IMR-90 (cell line): ENCODE measurements at regions not wholly inside any gene's neighbourhood (a gene's known extent, or its start where the extent isn't known, plus 50 kb on each side); places are given as distances from the start of the nearest gene placed in this dataset.
"Not testable (repeated sequence)": the region's sequence is repeated elsewhere in the genome, so short reads cannot be mapped to it uniquely, and the experiment has no call there.

Experiments
- ATAC-seq: fragments of 200-7000 bp; cut with Tn5 transposase; 2 replicates; pipeline ENCODE4 v1.9.1; 2020; ENCODE audit warnings: low read depth, mild to moderate bottlenecking, moderate library complexity
- BruUV-seq: library from RNA; stranded (reverse); fragments of 400-500 nt; replicated peaks from 2 replicates; lab custom pipeline; 2021; lab: Mats Ljungman, UMichigan
- CTCF ChIA-PET: fragments of 300-600 bp; formaldehyde crosslinking; extraction: SDS; loops from one replicate; lab custom pipeline; 2021; ENCODE audit warnings: antibody characterized with exemption; lab: Yijun Ruan, JAX
- POLR2A ChIA-PET: fragments of 300-600 bp; sonication (Branson Sonifier 250); formaldehyde crosslinking; loops from one replicate; lab custom pipeline; 2022; ENCODE audit warnings: antibody characterized with exemption; ENCODE audit not compliant: unreplicated experiment; lab: Charles Lee
- DNase-seq: peaks from one replicate; pipeline ENCODE4 v3.0.0; 2013
- H2AFZ ChIP-seq: replicated peaks from 2 replicates; pipeline ENCODE3; 2013; ENCODE audit warnings: low read length, mild to moderate bottlenecking; ENCODE audit not compliant: poor library complexity
- H2AK5ac ChIP-seq: 2 replicates; pipeline ENCODE4 v1.6.1; 2013; ENCODE audit warnings: low read depth, low read length, inconsistent platforms
- H2AK9ac ChIP-seq: replicated peaks from 2 replicates; pipeline ENCODE3; 2013; ENCODE audit warnings: mild to moderate bottlenecking, low read depth, low read length, moderate library complexity; ENCODE audit not compliant: poor library complexity
- H2BK120ac ChIP-seq: 2 replicates; pipeline ENCODE4 v1.6.1; 2013; ENCODE audit warnings: low read depth, low read length, inconsistent platforms
- H2BK15ac ChIP-seq: 3 replicates; pipeline ENCODE4 v1.6.1; 2013; ENCODE audit warnings: low read depth, low read length, inconsistent platforms
- H2BK20ac ChIP-seq: 2 replicates; pipeline ENCODE4 v1.6.1; 2013; ENCODE audit warnings: low read depth, mild to moderate bottlenecking, inconsistent platforms, low read length, moderate library complexity
- H2BK5ac ChIP-seq: 2 replicates; pipeline ENCODE4 v1.6.1; 2013; ENCODE audit warnings: mild to moderate bottlenecking, low read depth, low read length, inconsistent platforms; ENCODE audit not compliant: poor library complexity, severe bottlenecking
- H3K14ac ChIP-seq: replicated peaks from 2 replicates; pipeline ENCODE4 v1.6.1; 2013; ENCODE audit warnings: low read depth, low read length, inconsistent platforms
- H3K18ac ChIP-seq: 2 replicates; pipeline ENCODE4 v1.6.1; 2013; ENCODE audit warnings: low read depth, low read length, control low read depth
- H3K23ac ChIP-seq: 2 replicates; pipeline ENCODE4 v1.6.1; 2013; ENCODE audit warnings: low read depth, low read length, inconsistent platforms
- H3K27ac ChIP-seq: 2 replicates; pipeline ENCODE4 v1.5.1; 2013; ENCODE audit warnings: mild to moderate bottlenecking, control low read depth, low read length; ENCODE audit not compliant: insufficient read depth
- H3K27me3 ChIP-seq: 2 replicates; pipeline ENCODE4 v1.6.1; 2013; ENCODE audit warnings: low read length; ENCODE audit not compliant: control insufficient read depth, insufficient read depth
- H3K36me3 ChIP-seq: 2 replicates; pipeline ENCODE4 v1.6.1; 2013; ENCODE audit warnings: low read length, mixed read lengths; ENCODE audit not compliant: control insufficient read depth, insufficient read depth
- H3K4ac ChIP-seq: 2 replicates; pipeline ENCODE4 v1.6.1; 2013; ENCODE audit warnings: low read depth, low read length, inconsistent platforms
- H3K4me1 ChIP-seq: 2 replicates; pipeline ENCODE4 v1.6.1; 2013; ENCODE audit warnings: low read length, mixed read lengths; ENCODE audit not compliant: control insufficient read depth, insufficient read depth
- H3K4me2 ChIP-seq: 2 replicates; pipeline ENCODE4 v1.6.1; 2013; ENCODE audit warnings: low read depth, mild to moderate bottlenecking, control low read depth, low read length, moderate library complexity
- H3K4me3 ChIP-seq: 2 replicates; pipeline ENCODE4 v1.5.1; 2013; ENCODE audit warnings: low read depth, mild to moderate bottlenecking, control low read depth, low read length, moderate library complexity; ENCODE audit not compliant: insufficient read depth
- H3K56ac ChIP-seq: 2 replicates; pipeline ENCODE4 v1.6.1; 2013; ENCODE audit warnings: low read length, inconsistent platforms; ENCODE audit not compliant: insufficient read depth; ENCODE audit errors: extremely low read depth
- H3K79me1 ChIP-seq, 2 experiments: 2 replicates each; pipeline ENCODE4 v1.6.1; 2013; ENCODE audit warnings: low read length in 2 of 2, inconsistent platforms in 1 of 2, low read depth in 1 of 2
- H3K9ac ChIP-seq: 2 replicates; pipeline ENCODE4 v1.6.1; 2013; ENCODE audit warnings: low read depth, low read length, control low read depth
- H3K9me1 ChIP-seq: 2 replicates; pipeline ENCODE4 v1.6.1; 2013; ENCODE audit warnings: low read length, inconsistent platforms; ENCODE audit not compliant: insufficient read depth
- H3K9me3 ChIP-seq: 2 replicates; pipeline ENCODE4 v1.6.1; 2013; ENCODE audit warnings: low read length; ENCODE audit not compliant: control insufficient read depth, insufficient read depth
- H4K20me1 ChIP-seq: 2 replicates; pipeline ENCODE4 v1.6.1; 2013; ENCODE audit warnings: low read length, inconsistent platforms; ENCODE audit not compliant: insufficient read depth
- H4K5ac ChIP-seq: 2 replicates; pipeline ENCODE4 v1.6.1; 2013; ENCODE audit warnings: mild to moderate bottlenecking, low read depth, low read length, control low read depth
- H4K8ac ChIP-seq, 2 experiments: 2 replicates each; pipeline ENCODE4 v1.6.1; 2013; ENCODE audit warnings: low read depth in 2 of 2, low read length in 2 of 2, control low read depth in 1 of 2, inconsistent platforms in 1 of 2
- H4K91ac ChIP-seq: 2 replicates; pipeline ENCODE4 v1.6.1; 2013; ENCODE audit warnings: low read depth, low read length, inconsistent platforms; ENCODE audit not compliant: insufficient read depth
- WGBS, 2 experiments: methylation state at CpG; one replicate each; pipeline versions ENCODE4 v1.1.5 to v1.1.7; 2013; ENCODE audit warnings: missing lambda C conversion rate in 2 of 2; ENCODE audit not compliant: insufficient read length in 1 of 2; ENCODE audit errors: extremely low coverage in 2 of 2; 5-methylcytosine and 5-hydroxymethylcytosine counted together
- dilution Hi-C: fragments of 300-500 bp; cut with HindIII; formaldehyde crosslinking; loops from one replicate; pipeline ENCODE4 v1.14.3; 2018; ENCODE audit warnings: low sequenced_read_pairs; ENCODE audit not compliant: unreplicated experiment
- in situ Hi-C: fragments of 300-500 bp; cut with MboI; formaldehyde crosslinking; loops from 3 replicates; pipeline ENCODE4 v1.14.3; 2019; ENCODE audit warnings: low sequenced_read_pairs, inconsistent platforms, mixed read lengths
- intact Hi-C: fragments of 100-400 bp; cut with micrococcal nuclease; formaldehyde crosslinking; loops from 2 replicates; pipeline ENCODE4 v1.10.0; 2022

DNA sequence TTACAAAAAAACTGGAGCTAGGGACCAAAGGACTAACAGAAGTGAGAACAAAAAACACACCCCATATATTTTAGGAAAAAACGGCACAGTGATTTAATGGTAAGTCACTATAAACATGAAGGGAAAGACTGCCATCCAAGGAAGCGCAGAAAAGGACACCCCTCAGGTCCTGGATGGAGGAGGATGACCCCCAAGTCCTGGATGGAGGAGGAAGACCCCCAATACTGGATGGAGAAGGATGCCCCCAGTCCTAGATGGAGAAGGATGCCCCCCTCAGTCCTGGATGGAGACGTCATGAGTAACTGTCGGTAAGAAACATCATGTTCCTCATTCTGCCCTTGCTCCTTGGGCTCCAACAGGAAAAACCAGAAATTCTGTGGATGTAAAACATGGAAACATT is 89.9 kb downstream of the POTEG start:
- H3K27me3 ChIP-seq, H2BK20ac ChIP-seq, H3K79me1 ChIP-seq, H3K36me3 ChIP-seq, ATAC-seq, H4K8ac ChIP-seq, H4K5ac ChIP-seq, in situ Hi-C loops, H3K18ac ChIP-seq, H2AFZ ChIP-seq, H2BK5ac ChIP-seq, H3K4ac ChIP-seq, H2BK15ac ChIP-seq, H3K9ac ChIP-seq, H3K56ac ChIP-seq, H2AK5ac ChIP-seq, dilution Hi-C loops, CTCF ChIA-PET, BruUV-seq, H2BK120ac ChIP-seq, DNase-seq, H3K4me2 ChIP-seq, H3K9me1 ChIP-seq, H3K23ac ChIP-seq, H3K27ac ChIP-seq, H3K4me3 ChIP-seq, H4K91ac ChIP-seq, H3K9me3 ChIP-seq, H2AK9ac ChIP-seq, H4K20me1 ChIP-seq, POLR2A ChIA-PET, intact Hi-C loops, H3K14ac ChIP-seq, H3K4me1 ChIP-seq: not testable (repeated sequence)
- WGBS, 2 experiments, result no CpG with 5 or more reads among the region's 4 CpGs

GRCh38 chr14:19344689-19345088 is 89.5 kb downstream of the POTEG start:
- H2BK5ac ChIP-seq, H3K18ac ChIP-seq, H3K79me1 ChIP-seq, H3K56ac ChIP-seq, H3K9me1 ChIP-seq, H3K27me3 ChIP-seq, DNase-seq, in situ Hi-C loops, POLR2A ChIA-PET, H2BK20ac ChIP-seq, H3K14ac ChIP-seq, H3K4ac ChIP-seq, dilution Hi-C loops, H3K27ac ChIP-seq, H4K20me1 ChIP-seq, H3K9me3 ChIP-seq, H2BK15ac ChIP-seq, H2AK5ac ChIP-seq, H2AFZ ChIP-seq, H3K36me3 ChIP-seq, H4K5ac ChIP-seq, CTCF ChIA-PET, ATAC-seq, H3K9ac ChIP-seq, H3K4me1 ChIP-seq, H4K8ac ChIP-seq, H4K91ac ChIP-seq, intact Hi-C loops, H3K4me3 ChIP-seq, H3K4me2 ChIP-seq, BruUV-seq, H2AK9ac ChIP-seq, H2BK120ac ChIP-seq, H3K23ac ChIP-seq: not testable (repeated sequence)
- WGBS, 2 experiments, result no CpG with 5 or more reads among the region's 20 CpGs
